GM10266 (cell line): ENCODE measurements at regions not wholly inside any gene's neighbourhood (a gene's known extent, or its start where the extent isn't known, plus 50 kb on each side); places are given as distances from the start of the nearest gene placed in this dataset.

Source experiments
- DNase-seq: peaks from one replicate; pipeline ENCODE4 v3.0.0; 2012; ENCODE audit errors: extremely low spot score
- TF ChIP-seq, protein P1 (sequence below): IDR thresholded peaks from 2 replicates; pipeline ENCODE4 v1.5.1; 2012; ENCODE audit warnings: mild to moderate bottlenecking, low read depth; ENCODE audit not compliant: control insufficient read depth, insufficient read depth; ENCODE audit errors: missing control alignments

DNA sequence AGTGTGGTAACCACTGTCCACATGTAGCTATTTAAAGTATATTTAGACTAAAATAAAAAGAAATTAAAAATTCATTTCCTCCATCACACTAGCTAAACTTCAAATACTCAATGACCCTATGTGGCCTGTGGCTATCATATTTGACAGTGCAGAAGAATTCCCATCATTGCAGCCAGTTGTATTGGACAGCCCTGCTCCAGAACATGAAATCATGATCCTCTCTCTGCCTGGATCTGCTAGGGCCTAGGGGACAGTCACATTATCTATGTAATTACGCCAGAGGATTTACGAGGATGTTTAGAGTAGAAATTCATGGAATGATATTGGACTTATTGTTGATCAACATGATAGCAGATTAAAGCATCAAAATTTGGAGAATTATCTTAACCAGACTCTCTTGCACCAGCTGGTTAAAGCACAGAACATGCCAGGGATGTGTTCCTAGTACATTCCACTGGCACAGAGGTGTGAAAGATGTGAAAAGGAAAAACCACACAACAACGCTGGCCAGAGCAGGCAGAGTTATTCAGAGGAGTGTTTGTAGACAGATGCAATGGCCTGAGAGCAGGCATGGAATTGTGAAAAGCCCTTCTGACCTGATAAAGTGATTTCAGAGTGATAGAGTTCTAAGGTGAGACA, 108.9 kb upstream of the STARD13 start:
- DNase-seq, result no peak
- TF ChIP-seq, protein P1, sequence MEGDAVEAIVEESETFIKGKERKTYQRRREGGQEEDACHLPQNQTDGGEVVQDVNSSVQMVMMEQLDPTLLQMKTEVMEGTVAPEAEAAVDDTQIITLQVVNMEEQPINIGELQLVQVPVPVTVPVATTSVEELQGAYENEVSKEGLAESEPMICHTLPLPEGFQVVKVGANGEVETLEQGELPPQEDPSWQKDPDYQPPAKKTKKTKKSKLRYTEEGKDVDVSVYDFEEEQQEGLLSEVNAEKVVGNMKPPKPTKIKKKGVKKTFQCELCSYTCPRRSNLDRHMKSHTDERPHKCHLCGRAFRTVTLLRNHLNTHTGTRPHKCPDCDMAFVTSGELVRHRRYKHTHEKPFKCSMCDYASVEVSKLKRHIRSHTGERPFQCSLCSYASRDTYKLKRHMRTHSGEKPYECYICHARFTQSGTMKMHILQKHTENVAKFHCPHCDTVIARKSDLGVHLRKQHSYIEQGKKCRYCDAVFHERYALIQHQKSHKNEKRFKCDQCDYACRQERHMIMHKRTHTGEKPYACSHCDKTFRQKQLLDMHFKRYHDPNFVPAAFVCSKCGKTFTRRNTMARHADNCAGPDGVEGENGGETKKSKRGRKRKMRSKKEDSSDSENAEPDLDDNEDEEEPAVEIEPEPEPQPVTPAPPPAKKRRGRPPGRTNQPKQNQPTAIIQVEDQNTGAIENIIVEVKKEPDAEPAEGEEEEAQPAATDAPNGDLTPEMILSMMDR, result no peak

DNA sequence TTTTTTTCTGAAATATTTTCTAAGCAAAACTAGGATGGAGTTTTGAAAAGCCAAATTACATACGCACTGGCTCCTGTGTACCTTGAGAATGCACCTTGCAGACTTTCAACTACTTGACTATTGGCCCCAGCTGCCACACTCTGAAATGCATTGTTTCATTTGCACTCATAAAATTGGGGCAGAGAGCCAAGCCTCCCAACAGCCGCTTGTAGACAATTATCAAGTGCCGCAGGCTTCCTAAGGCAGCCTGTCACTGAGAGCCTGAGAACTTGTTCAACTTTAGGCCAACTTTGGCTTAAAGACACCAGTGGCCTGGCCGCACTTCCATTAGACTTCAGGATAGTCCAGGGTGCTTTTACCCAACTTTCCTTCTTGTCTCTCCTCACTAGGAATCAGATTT, 115.7 kb upstream of the STARD13 start:
- no peak for DNase-seq
- TF ChIP-seq, protein P1, result no peak

DNA sequence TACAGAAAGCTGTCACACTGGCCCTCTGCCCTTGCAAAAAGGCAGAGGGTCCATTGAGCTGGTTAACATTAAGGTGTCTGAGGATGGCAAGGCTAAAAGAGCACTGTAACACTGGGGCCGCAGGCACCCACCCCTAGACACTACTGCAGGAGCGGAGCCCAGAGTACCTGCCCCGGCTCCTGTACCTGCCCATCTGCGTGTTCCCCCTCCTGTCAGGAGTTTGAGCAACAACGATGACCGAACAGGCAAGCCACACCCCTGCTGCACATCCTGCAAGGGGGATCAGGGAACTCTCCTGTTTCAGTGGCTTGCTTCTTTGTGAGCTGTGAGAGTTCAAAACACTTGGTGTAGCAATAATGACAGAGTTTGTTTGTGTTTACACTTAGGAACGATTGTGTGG, 117.4 kb upstream of the STARD13 start:
- no peak for DNase-seq
- TF ChIP-seq, protein P1, result no peak

- DNase-seq, result no peak
- TF ChIP-seq, protein P1, result no peak
Observed at GRCh38 chr13:33403807-33404362, 118.3 kb upstream of the STARD13 start.

DNA sequence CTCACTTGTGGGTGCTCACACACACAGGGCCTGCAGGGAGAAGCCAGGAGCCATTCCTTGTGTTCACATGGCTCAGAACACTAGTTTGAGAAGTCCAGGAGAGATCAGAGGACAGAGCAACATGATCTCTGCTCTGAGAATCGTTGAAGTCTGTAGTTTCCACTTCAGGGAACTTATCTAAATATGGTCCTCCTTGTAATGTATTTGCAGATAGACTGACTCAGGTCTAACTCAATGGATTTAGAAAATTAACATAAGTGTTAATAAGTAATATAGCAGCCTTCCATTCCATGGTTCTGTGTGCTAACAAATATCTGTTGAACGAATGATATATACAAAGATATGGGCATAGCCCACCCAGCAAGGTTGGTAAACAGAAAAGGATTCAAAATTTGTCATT, 119.8 kb upstream of the STARD13 start:
- TF ChIP-seq, protein P1, result no peak
- no peak for DNase-seq

DNA sequence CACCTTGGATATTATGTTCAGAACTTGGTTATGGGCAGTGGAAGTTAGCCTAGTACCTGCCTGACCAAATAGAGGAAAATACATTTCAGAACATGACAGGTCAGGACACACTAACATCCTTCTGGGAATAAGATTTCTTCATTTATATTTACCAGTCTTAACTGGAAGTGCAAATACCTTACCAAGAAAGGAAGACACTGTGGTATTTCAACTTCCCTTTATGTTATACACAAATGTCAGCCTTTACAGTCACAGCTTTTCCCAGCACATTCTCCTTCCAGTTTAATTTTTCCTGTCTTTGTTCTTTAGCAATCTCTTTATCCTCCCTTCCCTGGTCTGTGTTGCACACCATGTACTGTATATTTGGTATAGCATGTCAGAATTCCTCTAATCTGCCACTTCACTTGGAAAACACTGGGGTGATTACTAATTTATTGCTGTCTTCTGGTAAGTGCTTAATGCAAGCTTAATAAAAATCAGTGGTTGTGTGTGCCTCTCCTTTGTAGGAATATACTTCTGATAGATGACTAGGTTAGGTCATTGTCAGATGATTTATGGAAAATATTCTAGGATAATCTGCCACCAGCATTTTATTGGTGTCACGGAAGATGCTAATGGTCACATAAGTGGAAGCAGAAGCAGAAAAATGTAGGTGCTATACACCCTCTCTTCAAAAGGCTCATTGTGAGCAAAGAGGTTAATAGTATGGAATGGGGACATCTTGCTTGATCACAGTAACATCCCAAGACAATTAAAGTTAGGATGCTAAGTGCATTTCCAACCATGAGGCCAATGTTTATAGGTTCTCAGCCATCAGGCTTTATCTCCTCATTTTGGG, 124.3 kb upstream of the STARD13 start:
- TF ChIP-seq, protein P1, result no peak
- no peak for DNase-seq

DNA sequence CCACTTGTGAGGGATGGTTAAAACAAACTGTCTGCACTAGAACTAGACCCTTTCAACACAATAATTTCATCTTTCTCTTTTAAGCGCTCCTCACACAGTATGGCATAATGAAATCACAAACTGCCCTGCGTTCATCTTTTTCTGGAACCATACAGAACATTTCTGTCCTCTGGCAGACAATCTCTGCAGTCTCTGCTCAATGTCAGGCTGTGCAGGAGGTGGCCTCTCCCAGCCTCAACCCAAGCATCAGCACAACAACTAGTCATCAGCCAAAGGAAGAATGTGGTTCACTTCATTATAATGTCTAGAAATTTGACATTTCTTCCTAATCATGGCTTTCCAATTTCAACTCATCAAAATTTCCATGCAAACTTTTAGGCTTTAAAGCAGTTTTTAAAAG, 125.1 kb upstream of the STARD13 start:
- TF ChIP-seq, protein P1, result no peak
- no peak for DNase-seq
